HEK293 (cell line): ENCODE measurements at regions not wholly inside any gene's neighbourhood (a gene's known extent, or its start where the extent isn't known, plus 50 kb on each side); places are given as distances from the start of the nearest gene placed in this dataset.

Source experiments
- CTCF ChIP-seq: fragments of 450-650 bp; formaldehyde crosslinking; IDR thresholded peaks from 2 replicates; pipeline ENCODE4 v1.5.1; 2016; ENCODE audit warnings: missing biosample characterization, missing genetic modification characterization
- REST ChIP-seq: fragments of 450-650 bp; formaldehyde crosslinking; IDR thresholded peaks from 2 replicates; pipeline ENCODE4 v1.5.1; 2016; ENCODE audit warnings: missing biosample characterization, missing genetic modification characterization
- ZFP37 ChIP-seq: fragments of 450-650 bp; formaldehyde crosslinking; IDR thresholded peaks from 2 replicates; pipeline ENCODE4 v1.5.1; 2016; ENCODE audit warnings: missing biosample characterization, missing genetic modification characterization
- ZNF175 ChIP-seq: fragments of 450-650 bp; formaldehyde crosslinking; IDR thresholded peaks from 2 replicates; pipeline ENCODE4 v1.5.1; 2016; ENCODE audit warnings: missing biosample characterization, missing genetic modification characterization
- ZNF280C ChIP-seq: fragments of 450-650 bp; formaldehyde crosslinking; IDR thresholded peaks from 2 replicates; pipeline ENCODE4 v1.5.1; 2016; ENCODE audit warnings: missing biosample characterization, missing genetic modification characterization

GRCh38 chr2:39499336-39499735, 62.3 kb upstream of the MAP4K3 start:
- TF ChIP-seq ZFP37 (tag by site-specific recombination) (no peak), ZNF280C (tag by site-specific recombination) (no peak), CTCF (no peak), ZNF175 (tag by site-specific recombination) (no peak), REST (tag by site-specific recombination) (no peak)
